HL-60 (cell line): ENCODE measurements at regions not wholly inside any gene's neighbourhood (a gene's known extent, or its start where the extent isn't known, plus 50 kb on each side); places are given as distances from the start of the nearest gene placed in this dataset.

ENCODE experiments used
- CTCF ChIP-seq: IDR thresholded peaks from one replicate; pipeline ENCODE4 v1.5.1; 2011; ENCODE audit warnings: low read length, control low read depth, inconsistent platforms; ENCODE audit not compliant: insufficient read depth
- GABPA ChIP-seq: IDR thresholded peaks from 2 replicates; pipeline ENCODE4 v1.6.1; 2012; ENCODE audit warnings: low read depth
- POLR2AphosphoS5 ChIP-seq: IDR thresholded peaks from 2 replicates; pipeline ENCODE4 v1.6.1; 2012; ENCODE audit warnings: low read depth
- REST ChIP-seq: IDR thresholded peaks from 2 replicates; pipeline ENCODE4 v1.6.1; 2012; ENCODE audit warnings: low read depth; ENCODE audit not compliant: insufficient replicate concordance
- SPI1 ChIP-seq: IDR thresholded peaks from 2 replicates; pipeline ENCODE4 v1.6.1; 2012; ENCODE audit warnings: low read depth, mild to moderate bottlenecking, borderline replicate concordance

- TF ChIP-seq CTCF (no peak), POLR2AphosphoS5 (no peak), SPI1 (no peak), REST (no peak), GABPA (no peak)
Measured at GRCh38 chr6:105817961-105818360, 268.2 kb upstream of the PRDM1 start.
